Liver (tissue), 3 donors: ENCODE measurements at regions not wholly inside any gene's neighbourhood (a gene's known extent, or its start where the extent isn't known, plus 50 kb on each side); places are given as distances from the start of the nearest gene placed in this dataset.

Experiments
- CTCF ChIP-seq: fragments of 150-350 bp; IDR thresholded peaks from 2 replicates; pipeline ENCODE4 v1.5.1; 2017; ENCODE audit warnings: improper control_type of control experiment, low read depth, low read length; ENCODE audit not compliant: missing input control
- JUND ChIP-seq, 2 donors: IDR thresholded peaks; 2 replicates each; pipeline ENCODE4 v1.6.1; 2016; ENCODE audit warnings: antibody characterized with exemption in 2 of 2
- REST ChIP-seq: IDR thresholded peaks from 2 replicates; pipeline ENCODE4 v1.6.1; 2016; ENCODE audit warnings: antibody characterized with exemption, mild to moderate bottlenecking
- SP1 ChIP-seq: IDR thresholded peaks from 2 replicates; pipeline ENCODE4 v1.6.1; 2018; ENCODE audit warnings: antibody characterized with exemption, mild to moderate bottlenecking
- TAF1 ChIP-seq: conservative IDR thresholded peaks from 2 replicates; pipeline ENCODE4 v1.6.1; 2016; ENCODE audit warnings: antibody characterized with exemption, mild to moderate bottlenecking
- donor health status: healthy.
- donor health status: healthy.

- no peak for TF ChIP-seq CTCF
- no peak for TF ChIP-seq SP1
- TF ChIP-seq REST, result no peak
- TF ChIP-seq JUND (IDR thresholded peaks at IDR 0.05), result no peak
- TF ChIP-seq TAF1, result no peak
Measured at GRCh38 chr10:130336617-130337304, 200.6 kb downstream of the GLRX3 start.
